ENCODE measurements at regions not wholly inside any gene's neighbourhood (a gene's known extent, or its start where the extent isn't known, plus 50 kb on each side); places are given as distances from the start of the nearest gene placed in this dataset.

GRCh38 chr3:72298201-72299152, 513.5 kb upstream of the PROK2 start:
- Histone ChIP-seq H3K4me3 (replicated peaks; ENCODE audit: low read depth, low read length) (no peak overlapping the region), H3K36me3 (ENCODE audit: control insufficient read depth, insufficient read depth, low read length) (no peaks in the 10 kb centered on the region), H3K27me3 (replicated peaks; ENCODE audit: control insufficient read depth, insufficient read depth, low read length) (no peaks in the 10 kb centered on the region)
- no peak for TF ChIP-seq CTCF (IDR thresholded peaks at IDR 0.05; ENCODE audit: insufficient read depth, low read length, poor library complexity, severe bottlenecking)
- DNase-seq (ENCODE audit: extremely low read depth, insufficient read length): no peak

DNA sequence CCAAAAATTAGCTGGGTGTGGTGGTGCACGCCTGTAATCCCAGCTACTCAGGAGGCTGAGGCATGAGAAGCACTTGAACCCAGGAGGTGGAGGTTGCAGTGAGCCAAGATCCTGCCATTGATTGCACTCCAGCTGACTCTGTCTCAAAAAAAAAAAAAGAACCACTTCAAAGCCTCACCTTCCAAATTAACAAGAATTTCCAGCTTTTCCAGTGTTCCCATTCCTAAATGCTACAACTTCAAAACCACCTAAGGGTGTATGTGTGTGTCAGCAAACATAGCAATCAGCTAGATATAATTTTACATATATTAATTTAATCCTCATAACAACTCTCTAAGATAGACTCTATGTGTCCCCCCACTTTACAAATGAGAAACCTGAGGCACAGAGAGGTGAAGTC, 512.5 kb upstream of the PROK2 start:
- no peak for DNase-seq (ENCODE audit: extremely low read depth, insufficient read length)
- TF ChIP-seq CTCF (IDR thresholded peaks at IDR 0.05; ENCODE audit: insufficient read depth, low read length, poor library complexity, severe bottlenecking): no peak
- Histone ChIP-seq H3K27me3 (replicated peaks; ENCODE audit: control insufficient read depth, insufficient read depth, low read length) (no peaks in the 10 kb centered on the region), H3K36me3 (ENCODE audit: control insufficient read depth, insufficient read depth, low read length) (no peaks in the 10 kb centered on the region), H3K4me3 (replicated peaks; ENCODE audit: low read depth, low read length) (no peak overlapping the region)

DNA sequence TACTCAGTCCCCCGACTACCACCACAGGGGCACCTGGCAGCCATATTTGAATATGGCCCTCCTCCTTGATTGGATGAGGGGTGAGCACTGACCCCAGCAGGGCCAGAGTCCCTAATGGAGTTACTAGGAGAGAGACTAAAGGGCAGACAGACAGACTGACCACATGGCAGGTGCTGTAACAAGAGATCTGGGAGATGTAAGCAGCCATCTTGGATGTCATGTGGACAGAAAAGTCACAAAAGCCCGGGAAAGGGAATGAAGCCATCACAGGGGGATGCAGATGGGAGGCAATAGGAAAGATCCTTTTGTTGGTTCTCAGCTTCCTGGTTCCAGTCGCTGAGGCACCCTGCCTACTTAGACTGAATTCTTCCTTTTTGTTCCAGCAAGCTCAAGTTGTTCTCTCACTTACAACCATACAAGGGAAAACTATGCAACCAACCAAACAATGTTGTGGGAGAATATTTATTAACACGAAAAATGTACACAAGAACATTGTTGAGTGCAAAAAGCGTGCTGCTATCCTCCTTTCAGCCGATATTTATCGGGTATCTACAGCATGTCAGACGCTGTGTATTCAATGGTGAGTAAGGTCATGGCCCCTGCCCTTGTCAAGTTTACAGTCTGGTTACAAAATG, 511.6 kb upstream of the PROK2 start:
- Histone ChIP-seq H3K27me3 (replicated peaks; ENCODE audit: control insufficient read depth, insufficient read depth, low read length) (peaks cover under 1% of the 10 kb centered on the region), H3K4me3 (replicated peaks; ENCODE audit: low read depth, low read length) (no peak overlapping the region), H3K36me3 (ENCODE audit: control insufficient read depth, insufficient read depth, low read length) (no peaks in the 10 kb centered on the region)
- no peak for TF ChIP-seq CTCF (IDR thresholded peaks at IDR 0.05; ENCODE audit: insufficient read depth, low read length, poor library complexity, severe bottlenecking)
- DNase-seq (ENCODE audit: extremely low read depth, insufficient read length): no peak

DNA sequence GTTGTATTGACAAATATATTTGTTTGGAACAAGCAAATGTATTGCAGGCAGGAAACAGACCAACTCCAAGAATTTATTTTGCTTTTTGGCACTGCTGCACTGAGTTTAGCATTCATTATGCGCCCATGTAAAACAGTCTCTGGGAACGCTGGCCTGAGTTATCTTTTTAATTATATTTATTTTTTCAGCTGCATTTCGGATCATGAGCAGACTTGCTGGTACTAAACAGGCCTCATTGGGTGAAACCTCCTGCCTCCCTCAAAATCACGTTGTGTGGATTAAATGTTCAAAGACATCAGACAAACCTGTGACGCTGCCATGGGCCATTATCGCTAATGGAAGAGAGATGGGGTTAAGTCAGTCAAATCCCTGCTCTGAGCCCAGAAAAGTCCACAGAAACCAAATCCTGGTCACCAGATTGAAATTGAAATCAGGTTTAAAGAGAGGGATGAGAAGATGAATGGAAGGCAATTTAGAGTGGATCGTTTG, 511.1 kb upstream of the PROK2 start:
- no peak for TF ChIP-seq CTCF (IDR thresholded peaks at IDR 0.05; ENCODE audit: insufficient read depth, low read length, poor library complexity, severe bottlenecking)
- peaks cover 1% of the 10 kb centered on the region for H3K27me3 ChIP-seq (replicated peaks; ENCODE audit: control insufficient read depth, insufficient read depth, low read length)
- H3K4me3 ChIP-seq (replicated peaks; ENCODE audit: low read depth, low read length): no peak overlapping the region
- DNase-seq (ENCODE audit: extremely low read depth, insufficient read length): no peak
- H3K36me3 ChIP-seq (ENCODE audit: control insufficient read depth, insufficient read depth, low read length): no peaks in the 10 kb centered on the region; the same call in 1 of the 2 replicates

DNA sequence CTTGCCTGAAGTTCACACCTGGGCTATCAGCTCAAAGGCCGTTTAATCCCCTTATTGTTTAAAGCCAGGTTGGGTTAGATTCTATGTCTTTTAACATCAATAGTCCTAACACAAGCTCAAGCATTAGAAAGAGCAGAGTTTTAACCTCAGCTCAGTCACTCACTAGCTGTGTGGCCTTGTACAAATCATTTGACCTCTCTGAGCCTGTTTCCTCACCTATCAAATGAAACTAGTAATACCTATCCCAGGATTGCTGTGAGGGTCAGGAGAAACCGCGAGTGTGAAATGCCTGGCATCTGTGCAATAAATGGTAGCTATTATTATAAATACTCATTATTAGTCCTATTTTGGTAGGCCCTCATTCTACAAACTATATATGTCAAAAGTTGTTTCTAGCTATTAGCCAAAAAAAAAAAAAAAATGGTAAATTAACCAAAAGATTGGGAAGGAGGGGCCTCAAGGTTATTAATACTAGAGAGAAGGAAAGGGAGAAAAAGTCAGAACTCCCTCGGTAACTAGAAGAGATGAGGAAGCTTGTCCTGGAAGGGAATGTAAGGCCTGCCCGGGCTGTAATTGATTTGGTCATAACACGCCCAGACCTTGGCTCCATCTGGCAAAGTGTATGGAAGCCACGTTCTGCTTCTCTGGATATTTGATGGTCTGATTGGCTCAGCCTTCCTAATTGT, 510.5 kb upstream of the PROK2 start:
- TF ChIP-seq CTCF (IDR thresholded peaks at IDR 0.05; ENCODE audit: insufficient read depth, low read length, poor library complexity, severe bottlenecking): no peak
- Histone ChIP-seq H3K4me3 (replicated peaks; ENCODE audit: low read depth, low read length) (no peak overlapping the region), H3K36me3 (ENCODE audit: control insufficient read depth, insufficient read depth, low read length) (no peaks in the 10 kb centered on the region; the same call in 1 of the 2 replicates), H3K27me3 (replicated peaks; ENCODE audit: control insufficient read depth, insufficient read depth, low read length) (peaks cover 1% of the 10 kb centered on the region)
- DNase-seq (ENCODE audit: extremely low read depth, insufficient read length): no peak
